CD14-positive monocyte (primary cell): ENCODE measurements at regions not wholly inside any gene's neighbourhood (a gene's known extent, or its start where the extent isn't known, plus 50 kb on each side); places are given as distances from the start of the nearest gene placed in this dataset.

Experiments
- DNase-seq, 3 donors: peaks; one replicate each; pipeline ENCODE4 v3.0.0-alpha.2; 2011 to 2022
- H2AFZ ChIP-seq: 2 replicates; pipeline ENCODE4 v1.6.0; 2012; ENCODE audit warnings: mild to moderate bottlenecking, low read depth, low read length, inconsistent platforms; ENCODE audit not compliant: insufficient read depth, poor library complexity, severe bottlenecking
- H3K27ac ChIP-seq, 2 donors: 1 replicate in 1 of 2; 2 replicates in 1 of 2; pipeline ENCODE4 v1.5.1; 2012 to 2013; ENCODE audit warnings: low read length in 2 of 2, control low read depth in 1 of 2, inconsistent platforms in 1 of 2, low read depth in 1 of 2, mild to moderate bottlenecking in 1 of 2
- H3K27me3 ChIP-seq, 2 donors: one replicate each; pipeline versions ENCODE4 v1.6.0 to v1.6.1; 2011 to 2013; ENCODE audit warnings: low read length in 2 of 2; ENCODE audit not compliant: control insufficient read depth in 2 of 2, insufficient read depth in 2 of 2
- H3K36me3 ChIP-seq, 2 donors: replicated peaks in 1 of 2; 1 replicate in 1 of 2; 2 replicates in 1 of 2; pipeline versions ENCODE4 v1.5.1 to v1.6.1; 2012 to 2013; ENCODE audit warnings: low read length in 2 of 2, control low read depth in 1 of 2, inconsistent platforms in 1 of 2, mild to moderate bottlenecking in 1 of 2; ENCODE audit not compliant: insufficient read depth in 2 of 2, control insufficient read depth in 1 of 2
- H3K4me1 ChIP-seq, 2 donors: 1 replicate in 1 of 2; 2 replicates in 1 of 2; pipeline versions ENCODE4 v1.5.1 to v1.6.1; 2012 to 2013; ENCODE audit warnings: low read length in 2 of 2, control low read depth in 1 of 2, inconsistent platforms in 1 of 2, mild to moderate bottlenecking in 1 of 2, moderate library complexity in 1 of 2; ENCODE audit not compliant: insufficient read depth in 2 of 2, control insufficient read depth in 1 of 2
- H3K4me2 ChIP-seq: replicated peaks from 2 replicates; pipeline ENCODE3; 2012; ENCODE audit warnings: low read length, moderate library complexity, mild to moderate bottlenecking; ENCODE audit not compliant: poor library complexity, severe bottlenecking; ENCODE audit errors: extremely low read depth
- H3K4me3 ChIP-seq, 3 experiments: fragments of 200-600 bp in 1 of 3; sonication (generic) in 1 of 3; replicated peaks in 1 of 3; 1 replicate in 2 of 3; 2 replicates in 1 of 3; pipeline ENCODE4 v1.5.1; 2011 to 2013; ENCODE audit warnings: low read length in 3 of 3, mild to moderate bottlenecking in 3 of 3, control low read depth in 2 of 3, low read depth in 2 of 3, inconsistent platforms in 1 of 3, moderate library complexity in 1 of 3
- H3K79me2 ChIP-seq: 2 replicates; pipeline ENCODE4 v1.6.0; 2012; ENCODE audit warnings: mild to moderate bottlenecking, control low read depth, inconsistent platforms, low read length, moderate library complexity; ENCODE audit not compliant: insufficient read depth
- H3K9ac ChIP-seq: 2 replicates; pipeline ENCODE4 v1.6.0; 2017; ENCODE audit warnings: low read length, mild to moderate bottlenecking; ENCODE audit not compliant: insufficient read depth, poor library complexity, severe bottlenecking
- H3K9me3 ChIP-seq, 2 donors: replicated peaks in 1 of 2; 1 replicate in 1 of 2; 2 replicates in 1 of 2; pipeline versions ENCODE4 v1.5.1 to v1.6.1; 2012 to 2013; ENCODE audit warnings: low read length in 2 of 2, control low read depth in 1 of 2; ENCODE audit not compliant: control insufficient read depth in 1 of 2, insufficient read depth in 1 of 2
- H4K20me1 ChIP-seq: 2 replicates; pipeline ENCODE4 v1.6.0; 2012; ENCODE audit warnings: mild to moderate bottlenecking, low read length, control low read depth, moderate library complexity; ENCODE audit not compliant: insufficient read depth
- H3K27ac Mint-ChIP-seq, 7 donors: one replicate each; pipeline ENCODE4 v1.8.0; 2020; ENCODE audit warnings: mild to moderate bottlenecking in 7 of 7, mixed read lengths in 7 of 7, moderate library complexity in 6 of 7, inconsistent platforms in 2 of 7
- H3K27me3 Mint-ChIP-seq, 3 donors: one replicate each; pipeline ENCODE4 v1.8.0; 2021 to 2022; ENCODE audit warnings: low read depth in 3 of 3, mild to moderate bottlenecking in 3 of 3, mixed read lengths in 3 of 3, moderate library complexity in 3 of 3, inconsistent platforms in 1 of 3
- H3K36me3 Mint-ChIP-seq, 2 donors: one replicate each; pipeline ENCODE4 v1.8.0; 2020; ENCODE audit warnings: mixed read lengths in 2 of 2, inconsistent platforms in 1 of 2, mild to moderate bottlenecking in 1 of 2
- H3K4me1 Mint-ChIP-seq: one replicate; pipeline ENCODE4 v1.8.0; 2020; ENCODE audit warnings: mild to moderate bottlenecking, mixed read lengths
- H3K4me3 Mint-ChIP-seq, 2 donors: one replicate each; pipeline ENCODE4 v1.8.0; 2020; ENCODE audit warnings: mild to moderate bottlenecking in 2 of 2, mixed read lengths in 2 of 2, moderate library complexity in 1 of 2
- H3K9me3 Mint-ChIP-seq, 7 donors: one replicate each; pipeline ENCODE4 v1.8.0; 2020 to 2022; ENCODE audit warnings: mixed read lengths in 7 of 7, mild to moderate bottlenecking in 6 of 7, moderate library complexity in 6 of 7, inconsistent platforms in 2 of 7
- WGBS: methylation state at CpG from one replicate; pipeline ENCODE4 v1.1.5; 2013; ENCODE audit warnings: missing lambda C conversion rate; ENCODE audit not compliant: insufficient coverage; 5-methylcytosine and 5-hydroxymethylcytosine counted together
- intact Hi-C, 2 donors: fragments of 100-400 bp; cut with micrococcal nuclease; formaldehyde crosslinking; loops; one replicate each; pipeline versions ENCODE4 v1.15.0 to v1.15.1; 2023
- TF ChIP-seq, protein P1 (sequence below): fragments of 200-600 bp; IDR thresholded peaks from one replicate; pipeline ENCODE4 v1.8.0; 2022; ENCODE audit warnings: antibody characterized with exemption, mild to moderate bottlenecking

DNA sequence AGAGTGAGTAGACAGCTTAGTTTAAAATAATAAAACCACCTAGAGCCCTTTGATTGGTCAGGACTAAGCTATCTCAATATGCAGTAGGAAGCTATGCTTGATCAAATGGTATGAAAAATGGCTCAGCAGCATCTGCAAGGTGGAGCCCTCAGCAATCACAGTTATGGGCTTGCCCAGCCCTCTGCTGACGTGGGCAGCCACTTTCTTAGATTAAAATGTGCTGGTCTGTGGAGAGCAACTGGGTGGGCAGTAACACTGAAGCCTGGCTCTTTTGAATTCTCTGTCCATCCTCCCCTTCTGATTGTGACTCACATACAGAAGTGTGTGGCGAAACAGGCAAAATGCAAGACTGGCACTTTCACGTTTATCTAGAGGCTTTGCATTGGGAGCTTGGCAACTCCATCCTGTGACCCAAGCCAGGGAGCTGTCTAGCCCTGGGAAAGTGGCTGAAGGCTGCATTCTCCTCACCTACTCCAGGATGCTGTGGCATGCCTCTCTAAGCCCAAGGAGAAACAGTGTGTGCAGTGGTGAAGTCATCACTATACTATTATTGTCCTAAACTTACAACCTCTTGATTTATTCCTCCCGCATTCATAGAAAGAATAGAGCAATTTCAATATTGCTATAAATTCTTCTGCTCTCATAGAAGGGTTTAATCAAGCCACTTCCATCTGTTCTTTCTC lies 61.1 kb downstream of the MED10 start:
- Mint-ChIP-seq H3K27ac (no peak overlapping the region), H3K9me3 (peaks cover 0 to 7% (median 5%) of the 10 kb centered on the region in 7 donors), H3K36me3 (no peaks in the 10 kb centered on the region), H3K4me1 (no peaks in the 10 kb centered on the region), H3K4me3 (no peak overlapping the region), H3K27me3 (peaks cover 0 to 2% (median 0%) of the 10 kb centered on the region in 3 donors)
- Histone ChIP-seq H3K27me3 (no peaks in the 10 kb centered on the region), H3K79me2 (no peaks in the 10 kb centered on the region), H4K20me1 (no peaks in the 10 kb centered on the region), H3K9me3 (peaks cover 8 to 9% of the 10 kb centered on the region in 2 donors), H2AFZ (no peak overlapping the region), H3K4me1 (no peaks in the 10 kb centered on the region), H3K27ac (no peak overlapping the region), H3K4me2 (no peak overlapping the region), H3K9ac (no peak overlapping the region), H3K36me3 (no peaks in the 10 kb centered on the region), H3K4me3 (no peak overlapping the region)
- 65% methylated on average over 3 of the region's 4 CpGs for WGBS
- TF ChIP-seq, protein P1, sequence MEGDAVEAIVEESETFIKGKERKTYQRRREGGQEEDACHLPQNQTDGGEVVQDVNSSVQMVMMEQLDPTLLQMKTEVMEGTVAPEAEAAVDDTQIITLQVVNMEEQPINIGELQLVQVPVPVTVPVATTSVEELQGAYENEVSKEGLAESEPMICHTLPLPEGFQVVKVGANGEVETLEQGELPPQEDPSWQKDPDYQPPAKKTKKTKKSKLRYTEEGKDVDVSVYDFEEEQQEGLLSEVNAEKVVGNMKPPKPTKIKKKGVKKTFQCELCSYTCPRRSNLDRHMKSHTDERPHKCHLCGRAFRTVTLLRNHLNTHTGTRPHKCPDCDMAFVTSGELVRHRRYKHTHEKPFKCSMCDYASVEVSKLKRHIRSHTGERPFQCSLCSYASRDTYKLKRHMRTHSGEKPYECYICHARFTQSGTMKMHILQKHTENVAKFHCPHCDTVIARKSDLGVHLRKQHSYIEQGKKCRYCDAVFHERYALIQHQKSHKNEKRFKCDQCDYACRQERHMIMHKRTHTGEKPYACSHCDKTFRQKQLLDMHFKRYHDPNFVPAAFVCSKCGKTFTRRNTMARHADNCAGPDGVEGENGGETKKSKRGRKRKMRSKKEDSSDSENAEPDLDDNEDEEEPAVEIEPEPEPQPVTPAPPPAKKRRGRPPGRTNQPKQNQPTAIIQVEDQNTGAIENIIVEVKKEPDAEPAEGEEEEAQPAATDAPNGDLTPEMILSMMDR: no peak
- intact Hi-C loops: no loop called here
- no peak for DNase-seq

DNA sequence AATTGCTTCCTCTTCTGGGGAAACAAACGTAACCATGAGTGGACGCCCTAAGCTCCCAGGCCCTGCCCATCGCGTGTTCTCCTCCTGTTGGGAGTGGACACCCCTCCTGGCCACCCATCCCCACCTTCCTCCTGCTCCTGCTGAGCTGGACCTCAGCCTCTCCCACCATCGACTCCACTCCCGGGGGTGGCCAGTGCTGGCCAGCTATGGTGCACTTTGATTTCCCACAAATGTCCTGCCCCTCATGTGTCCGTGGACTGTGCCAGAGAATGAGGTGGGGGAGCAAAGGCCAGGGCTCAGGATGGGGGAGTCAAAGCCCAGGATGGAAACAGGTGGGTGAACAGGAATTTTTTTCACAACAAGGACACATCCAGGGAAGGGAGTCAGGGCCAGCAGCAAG lies 62.8 kb downstream of the MED10 start:
- H3K4me3 Mint-ChIP-seq: no peak overlapping the region
- H4K20me1 ChIP-seq: no peaks in the 10 kb centered on the region
- no peaks in the 10 kb centered on the region for H3K27me3 ChIP-seq
- peaks cover 0 to 3% (median 0%) of the 10 kb centered on the region in 7 donors for H3K9me3 Mint-ChIP-seq
- H2AFZ ChIP-seq: no peak overlapping the region
- H3K27me3 Mint-ChIP-seq: peaks cover 0 to 2% (median 0%) of the 10 kb centered on the region in 3 donors
- H3K27ac ChIP-seq: no peak overlapping the region
- H3K4me1 ChIP-seq: no peaks in the 10 kb centered on the region
- no peaks in the 10 kb centered on the region for H3K9me3 ChIP-seq
- intact Hi-C loops: no loop called here
- no peak overlapping the region for H3K4me3 ChIP-seq
- H3K4me1 Mint-ChIP-seq: no peaks in the 10 kb centered on the region
- no peak overlapping the region for H3K27ac Mint-ChIP-seq
- no peaks in the 10 kb centered on the region for H3K79me2 ChIP-seq
- H3K9ac ChIP-seq: no peak overlapping the region
- no peak overlapping the region for H3K4me2 ChIP-seq
- H3K36me3 Mint-ChIP-seq: no peaks in the 10 kb centered on the region
- no peak for DNase-seq
- TF ChIP-seq, protein P1: no peak
- H3K36me3 ChIP-seq: no peaks in the 10 kb centered on the region
- 73% methylated on average over 5 of the region's 7 CpGs for WGBS
